Kidney (tissue), 13 donors: ENCODE measurements at regions not wholly inside any gene's neighbourhood (a gene's known extent, or its start where the extent isn't known, plus 50 kb on each side); places are given as distances from the start of the nearest gene placed in this dataset.

ENCODE experiments used
- DNase-seq, 5 donors: peaks; one replicate each; pipeline ENCODE4 v3.0.0-alpha.2; 2013 to 2020
- FAIRE-seq: peaks from 2 replicates; lab custom pipeline; 2012; peaks lifted over from hg19 to GRCh38; lab: Jason Lieb, UNC
- H3K27ac ChIP-seq, 2 donors: one replicate each; pipeline ENCODE4 v1.7.0; 2013; ENCODE audit warnings: low read depth in 2 of 2, low read length in 2 of 2, inconsistent platforms in 1 of 2
- H3K27me3 ChIP-seq: one replicate; pipeline ENCODE4 v1.7.1; 2013; ENCODE audit warnings: low read length, inconsistent platforms; ENCODE audit not compliant: control insufficient read depth, insufficient read depth
- H3K36me3 ChIP-seq, 3 donors: one replicate each; pipeline versions ENCODE4 v1.7.0 to v1.7.1; 2013; ENCODE audit warnings: low read length in 3 of 3, control low read depth in 1 of 3, inconsistent platforms in 1 of 3; ENCODE audit not compliant: insufficient read depth in 3 of 3, control insufficient read depth in 2 of 3
- H3K4me1 ChIP-seq, 3 donors: one replicate each; pipeline versions ENCODE4 v1.7.0 to v1.7.1; 2013; ENCODE audit warnings: low read length in 3 of 3, inconsistent platforms in 1 of 3, low read depth in 1 of 3; ENCODE audit not compliant: control insufficient read depth in 2 of 3, insufficient read depth in 2 of 3
- H3K4me3 ChIP-seq, 3 donors: one replicate each; pipeline versions ENCODE4 v1.7.0 to v1.8.1; 2013; ENCODE audit warnings: low read length in 3 of 3, control low read depth in 1 of 3, inconsistent platforms in 1 of 3
- H3K9ac ChIP-seq, 3 donors: one replicate each; pipeline versions ENCODE4 v1.7.0 to v1.7.1; 2013; ENCODE audit warnings: low read length in 3 of 3, control low read depth in 1 of 3, inconsistent platforms in 1 of 3
- H3K9me3 ChIP-seq, 3 donors: one replicate each; pipeline versions ENCODE4 v1.7.0 to v1.7.1; 2013; ENCODE audit warnings: low read length in 3 of 3, control low read depth in 1 of 3, inconsistent platforms in 1 of 3; ENCODE audit not compliant: control insufficient read depth in 2 of 3, insufficient read depth in 1 of 3
- intact Hi-C: fragments of 100-400 bp; cut with DNase I; formaldehyde crosslinking; loops from one replicate; pipeline ENCODE4 v1.11.1; 2022
- TF ChIP-seq, protein P1 (sequence below): IDR thresholded peaks from 3 replicates; pipeline ENCODE4 v1.5.1; 2012; ENCODE audit warnings: mild to moderate bottlenecking, moderate library complexity, borderline replicate concordance; ENCODE audit not compliant: insufficient read depth; ENCODE audit errors: extremely low read depth
- donor health status: control.
- donor health status: control.
- donor health status: control.
- donor health status: control.
- donor health status: control.
- donor health status: DM: yes; HTN: yes; CAD: no.
- donor health status: Normal renal cell carcinoma (clear cell type).

DNA sequence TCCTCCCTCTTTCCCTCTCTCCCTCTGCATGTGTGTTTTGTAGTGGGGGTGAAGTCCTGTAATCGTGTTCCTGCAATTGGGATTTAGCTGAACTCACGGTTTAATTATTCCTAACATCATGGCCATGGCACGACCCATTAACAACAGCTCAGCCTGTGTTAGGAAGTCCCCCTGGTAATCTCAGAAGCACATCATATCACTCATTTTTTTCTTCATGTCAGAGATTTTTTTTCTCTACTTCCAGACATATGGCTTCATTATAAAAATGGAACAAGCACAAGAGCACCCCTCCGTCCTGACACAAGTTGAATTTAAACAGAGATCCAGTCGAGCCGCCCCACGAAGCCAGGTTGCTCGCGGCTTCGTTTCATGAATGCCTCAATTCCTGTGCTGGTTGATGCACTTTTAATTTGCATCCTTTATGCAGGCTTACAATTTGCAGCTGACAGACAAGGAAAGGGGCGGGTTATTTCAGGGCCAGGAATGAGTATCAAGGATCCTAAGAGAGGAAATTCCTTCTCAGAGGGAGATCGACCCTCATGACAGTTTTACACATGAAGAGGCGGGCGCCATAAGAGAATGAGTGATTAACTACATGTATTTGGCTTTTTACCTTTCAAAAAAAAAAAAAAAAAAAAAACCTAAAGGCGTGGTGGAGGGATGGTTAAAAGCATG, 192.9 kb downstream of the MAF start:
- intact Hi-C loops = no loop called here
- Histone ChIP-seq H3K9ac (no peak overlapping the region), H3K27ac (no peak overlapping the region), H3K36me3 (no peaks in the 10 kb centered on the region), H3K27me3 (no peaks in the 10 kb centered on the region), H3K4me1 (no peaks in the 10 kb centered on the region), H3K4me3 (no peak overlapping the region), H3K9me3 (peaks cover 0 to 4% (median 0%) of the 10 kb centered on the region in 3 donors)
- TF ChIP-seq, protein P1, sequence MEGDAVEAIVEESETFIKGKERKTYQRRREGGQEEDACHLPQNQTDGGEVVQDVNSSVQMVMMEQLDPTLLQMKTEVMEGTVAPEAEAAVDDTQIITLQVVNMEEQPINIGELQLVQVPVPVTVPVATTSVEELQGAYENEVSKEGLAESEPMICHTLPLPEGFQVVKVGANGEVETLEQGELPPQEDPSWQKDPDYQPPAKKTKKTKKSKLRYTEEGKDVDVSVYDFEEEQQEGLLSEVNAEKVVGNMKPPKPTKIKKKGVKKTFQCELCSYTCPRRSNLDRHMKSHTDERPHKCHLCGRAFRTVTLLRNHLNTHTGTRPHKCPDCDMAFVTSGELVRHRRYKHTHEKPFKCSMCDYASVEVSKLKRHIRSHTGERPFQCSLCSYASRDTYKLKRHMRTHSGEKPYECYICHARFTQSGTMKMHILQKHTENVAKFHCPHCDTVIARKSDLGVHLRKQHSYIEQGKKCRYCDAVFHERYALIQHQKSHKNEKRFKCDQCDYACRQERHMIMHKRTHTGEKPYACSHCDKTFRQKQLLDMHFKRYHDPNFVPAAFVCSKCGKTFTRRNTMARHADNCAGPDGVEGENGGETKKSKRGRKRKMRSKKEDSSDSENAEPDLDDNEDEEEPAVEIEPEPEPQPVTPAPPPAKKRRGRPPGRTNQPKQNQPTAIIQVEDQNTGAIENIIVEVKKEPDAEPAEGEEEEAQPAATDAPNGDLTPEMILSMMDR = no peak
- DNase-seq = peak in 2 of 5 donors; percentile 21 to 50
- no peak for FAIRE-seq

- H3K9ac ChIP-seq = no peak overlapping the region
Observed at GRCh38 chr16:79407005-79407404, 193.5 kb downstream of the MAF start.

DNA sequence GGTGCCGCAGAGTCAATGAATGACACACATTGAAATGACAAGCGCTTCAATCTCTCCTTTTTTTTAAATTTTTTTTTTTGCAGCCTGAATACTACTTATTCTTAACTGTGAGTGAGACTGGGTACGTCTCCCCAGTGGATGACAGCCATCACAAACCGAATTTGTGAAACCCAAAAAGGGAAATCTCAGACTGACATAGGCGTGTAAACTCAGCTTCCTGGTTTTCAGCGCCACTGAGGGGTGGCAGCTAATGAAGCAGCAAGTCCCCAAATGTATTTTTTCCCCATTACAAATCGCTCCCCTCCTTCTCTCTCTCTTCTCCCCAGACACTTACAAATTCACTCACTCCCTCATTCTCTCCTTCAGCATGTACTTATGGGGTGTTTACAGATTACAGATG, 196.0 kb downstream of the MAF start:
- H3K4me1 ChIP-seq = no peaks in the 10 kb centered on the region
- no peak overlapping the region for H3K4me3 ChIP-seq
- FAIRE-seq (no peak), DNase-seq (no peak)
- H3K27ac ChIP-seq = no peak overlapping the region
- H3K27me3 ChIP-seq = no peaks in the 10 kb centered on the region
- TF ChIP-seq, protein P1 = no peak
- no peaks in the 10 kb centered on the region for H3K36me3 ChIP-seq
- H3K9ac ChIP-seq = no peak overlapping the region
- intact Hi-C loops = no loop called here
- H3K9me3 ChIP-seq = peaks cover 0 to 4% (median 0%) of the 10 kb centered on the region in 3 donors

More at GRCh38 chr16:79407005-79407404, 193.5 kb downstream of the MAF start:
- TF ChIP-seq, protein P1 = no peak
- no peak overlapping the region for H3K27ac ChIP-seq
- intact Hi-C loops = no loop called here
- H3K4me3 ChIP-seq = no peak overlapping the region
- DNase-seq (no peak), FAIRE-seq (no peak)
- no peaks in the 10 kb centered on the region for H3K36me3 ChIP-seq
- no peaks in the 10 kb centered on the region for H3K27me3 ChIP-seq
- no peaks in the 10 kb centered on the region for H3K4me1 ChIP-seq
- H3K9me3 ChIP-seq = peaks cover 0 to 4% (median 0%) of the 10 kb centered on the region in 3 donors

GRCh38 chr16:79403534-79403933, 197.0 kb downstream of the MAF start:
- FAIRE-seq (no peak), DNase-seq (no peak)
- TF ChIP-seq, protein P1 = no peak
- Histone ChIP-seq H3K36me3 (no peaks in the 10 kb centered on the region), H3K27ac (no peak overlapping the region), H3K9ac (no peak overlapping the region), H3K4me3 (no peak overlapping the region), H3K27me3 (no peaks in the 10 kb centered on the region), H3K9me3 (peaks cover 0 to 4% (median 0%) of the 10 kb centered on the region in 3 donors), H3K4me1 (no peaks in the 10 kb centered on the region)
- intact Hi-C loops = no loop called here
